Endodermal cell (in vitro differentiated cells): ENCODE measurements at regions not wholly inside any gene's neighbourhood (a gene's known extent, or its start where the extent isn't known, plus 50 kb on each side); places are given as distances from the start of the nearest gene placed in this dataset.

ENCODE experiments used
- DNase-seq: peaks from one replicate; pipeline ENCODE4 v3.0.0-alpha.2; 2017
- H3K27ac ChIP-seq: 2 replicates; pipeline ENCODE4 v1.5.1; 2013; ENCODE audit warnings: mild to moderate bottlenecking, low read depth, low read length, moderate library complexity
- H3K27me3 ChIP-seq: 2 replicates; pipeline ENCODE4 v1.6.1; 2013; ENCODE audit warnings: mild to moderate bottlenecking, low read length, moderate library complexity; ENCODE audit not compliant: insufficient read depth, control insufficient read depth, poor library complexity, severe bottlenecking
- H3K36me3 ChIP-seq: 2 replicates; pipeline ENCODE4 v1.7.0; 2013; ENCODE audit warnings: mild to moderate bottlenecking, low read length, moderate library complexity; ENCODE audit not compliant: control insufficient read depth, insufficient read depth
- H3K4me1 ChIP-seq: one replicate; pipeline ENCODE4 v1.7.0; 2013; ENCODE audit warnings: low read length; ENCODE audit not compliant: control insufficient read depth, insufficient read depth
- H3K4me3 ChIP-seq: 2 replicates; pipeline ENCODE4 v1.5.1; 2013; ENCODE audit warnings: mild to moderate bottlenecking, low read length, moderate library complexity
- H3K9ac ChIP-seq: 2 replicates; pipeline ENCODE4 v1.6.1; 2013; ENCODE audit warnings: mild to moderate bottlenecking, low read length, moderate library complexity; ENCODE audit not compliant: poor library complexity, severe bottlenecking; ENCODE audit errors: extremely low read depth
- H3K9me3 ChIP-seq: 2 replicates; pipeline ENCODE4 v1.6.1; 2013; ENCODE audit warnings: mild to moderate bottlenecking, low read length, moderate library complexity; ENCODE audit not compliant: control insufficient read depth
- H3K27ac Mint-ChIP-seq: 2 replicates; pipeline ENCODE4 v1.8.0; 2020; ENCODE audit warnings: mixed read lengths
- H3K27me3 Mint-ChIP-seq: 2 replicates; pipeline ENCODE4 v1.8.0; 2021; ENCODE audit warnings: mild to moderate bottlenecking, mixed read lengths; ENCODE audit not compliant: insufficient read depth
- H3K36me3 Mint-ChIP-seq: 2 replicates; pipeline ENCODE4 v1.8.0; 2020; ENCODE audit warnings: low read depth, mixed read lengths
- H3K4me1 Mint-ChIP-seq: 2 replicates; pipeline ENCODE4 v1.8.0; 2020; ENCODE audit warnings: mixed read lengths
- H3K4me3 Mint-ChIP-seq: 2 replicates; pipeline ENCODE4 v1.8.0; 2020; ENCODE audit warnings: mild to moderate bottlenecking, moderate library complexity, mixed read lengths
- H3K9me3 Mint-ChIP-seq: 2 replicates; pipeline ENCODE4 v1.8.0; 2020; ENCODE audit warnings: mild to moderate bottlenecking, mixed read lengths
- CTCF ChIP-seq: fragments of 200-600 bp; sonication (generic); conservative IDR thresholded peaks from 2 replicates; pipeline ENCODE4 v1.5.0; 2021; ENCODE audit warnings: antibody characterized with exemption, mild to moderate bottlenecking
- WGBS, 2 experiments: methylation state at CpG; one replicate each; pipeline versions ENCODE4 v1.1.5 to v1.1.7; 2013; ENCODE audit warnings: missing lambda C conversion rate in 2 of 2, mixed read lengths in 1 of 2; ENCODE audit not compliant: insufficient coverage in 1 of 2, insufficient read length in 1 of 2; 5-methylcytosine and 5-hydroxymethylcytosine counted together

GRCh38 chr5:110040178-110040577 lies 350.5 kb downstream of the MAN2A1 start:
- no peaks in the 10 kb centered on the region for H3K36me3 ChIP-seq
- peaks cover 6% of the 10 kb centered on the region for H3K27me3 ChIP-seq
- no peak overlapping the region for H3K27ac ChIP-seq
- H3K9me3 ChIP-seq: peaks cover 28% of the 10 kb centered on the region
- peaks cover 1% of the 10 kb centered on the region for H3K27me3 Mint-ChIP-seq
- H3K9me3 Mint-ChIP-seq: peaks cover 11% of the 10 kb centered on the region
- H3K4me1 ChIP-seq: no peaks in the 10 kb centered on the region
- H3K9ac ChIP-seq: no peak overlapping the region
- 90% methylated on average over 2 of the region's 2 CpGs; no CpG with 5 or more reads in 1 of the 2 experiments for WGBS, 2 experiments
- H3K4me1 Mint-ChIP-seq: peaks cover 5% of the 10 kb centered on the region
- peak; percentile 57 for TF ChIP-seq CTCF
- no peak overlapping the region for H3K4me3 ChIP-seq
- H3K27ac Mint-ChIP-seq: no peak overlapping the region
- no peak for DNase-seq
- H3K4me3 Mint-ChIP-seq: no peak overlapping the region
- H3K36me3 Mint-ChIP-seq: no peaks in the 10 kb centered on the region

DNA sequence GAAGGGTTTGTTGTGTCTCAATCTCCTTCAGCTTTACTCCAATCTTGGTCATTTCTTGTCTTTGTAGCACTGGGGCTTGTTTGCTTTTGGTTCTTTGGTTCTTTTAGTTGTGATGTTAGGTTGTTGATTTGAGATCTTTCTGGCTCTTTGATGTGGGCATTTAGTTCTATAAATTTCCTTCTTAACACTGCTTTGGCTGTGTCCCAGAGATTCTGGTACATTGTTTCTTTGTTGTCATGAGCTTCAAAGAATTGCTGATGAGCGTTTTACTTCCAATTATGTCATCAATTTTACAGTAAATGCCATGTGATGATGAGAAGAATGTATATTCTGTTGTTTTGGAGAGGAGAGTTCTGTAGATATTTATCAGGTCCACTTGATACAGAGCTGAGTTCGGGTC lies 353.3 kb downstream of the MAN2A1 start:
- H3K9me3 Mint-ChIP-seq: peaks cover 11% of the 10 kb centered on the region
- no peak for DNase-seq
- Histone ChIP-seq H3K4me1 (no peaks in the 10 kb centered on the region), H3K27me3 (no peaks in the 10 kb centered on the region), H3K9me3 (peaks cover 24% of the 10 kb centered on the region), H3K36me3 (no peaks in the 10 kb centered on the region), H3K4me3 (no peak overlapping the region), H3K27ac (no peak overlapping the region), H3K9ac (no peak overlapping the region)
- no peak overlapping the region for H3K27ac Mint-ChIP-seq
- H3K27me3 Mint-ChIP-seq: peaks cover 3% of the 10 kb centered on the region
- H3K4me3 Mint-ChIP-seq: no peak overlapping the region
- TF ChIP-seq CTCF: no peak
- 80 to 91% methylated on average over 1 to 2 of the region's 2 CpGs for WGBS, 2 experiments
- H3K4me1 Mint-ChIP-seq: peaks cover 5% of the 10 kb centered on the region
- no peaks in the 10 kb centered on the region for H3K36me3 Mint-ChIP-seq

DNA sequence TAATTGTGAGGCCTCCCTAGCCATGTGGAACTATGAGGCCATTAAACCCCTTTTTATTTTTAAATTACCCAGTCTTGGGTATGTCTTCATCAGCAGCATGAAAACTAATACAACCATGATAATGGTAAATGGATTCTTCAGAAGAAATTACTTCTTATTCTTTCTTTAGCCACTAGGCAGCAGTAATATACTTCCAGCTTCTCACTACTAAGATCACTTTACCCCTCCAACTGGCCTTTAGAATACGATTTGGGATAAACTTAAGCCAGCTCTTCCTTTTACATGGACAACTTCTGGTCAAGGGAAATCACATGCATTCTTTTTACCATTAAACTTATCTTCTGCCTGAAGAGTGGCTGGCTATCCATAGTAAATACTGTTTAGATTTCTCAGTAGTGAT lies 355.4 kb downstream of the MAN2A1 start:
- H3K9ac ChIP-seq: no peak overlapping the region
- Mint-ChIP-seq H3K27me3 (peaks cover 9% of the 10 kb centered on the region), H3K4me3 (no peak overlapping the region), H3K27ac (no peak overlapping the region), H3K4me1 (peaks cover 10% of the 10 kb centered on the region), H3K9me3 (peaks cover 11% of the 10 kb centered on the region), H3K36me3 (no peaks in the 10 kb centered on the region)
- H3K4me1 ChIP-seq: no peaks in the 10 kb centered on the region
- no peak overlapping the region for H3K27ac ChIP-seq
- no peaks in the 10 kb centered on the region for H3K27me3 ChIP-seq
- no peaks in the 10 kb centered on the region for H3K36me3 ChIP-seq
- WGBS, 2 experiments: 61 to 80% methylated on average over 1 of the region's 1 CpG
- peak; percentile 66 for TF ChIP-seq CTCF
- H3K4me3 ChIP-seq: no peak overlapping the region
- H3K9me3 ChIP-seq: peaks cover 24% of the 10 kb centered on the region
- no peak for DNase-seq
